Ectodermal cell (in vitro differentiated cells): ENCODE measurements at regions not wholly inside any gene's neighbourhood (a gene's known extent, or its start where the extent isn't known, plus 50 kb on each side); places are given as distances from the start of the nearest gene placed in this dataset.
"Not testable (repeated sequence)": the region's sequence is repeated elsewhere in the genome, so short reads cannot be mapped to it uniquely, and the experiment has no call there.

Source experiments
- H3K27ac ChIP-seq: 2 replicates; pipeline ENCODE4 v1.7.0; 2013; ENCODE audit warnings: mild to moderate bottlenecking, low read depth, low read length; ENCODE audit not compliant: insufficient read depth, poor library complexity, severe bottlenecking
- H3K27me3 ChIP-seq: 2 replicates; pipeline ENCODE4 v1.7.0; 2013; ENCODE audit warnings: mild to moderate bottlenecking, low read length; ENCODE audit not compliant: insufficient read depth, control insufficient read depth, poor library complexity, severe bottlenecking
- H3K36me3 ChIP-seq: one replicate; pipeline ENCODE4 v1.7.0; 2013; ENCODE audit warnings: low read length; ENCODE audit not compliant: control insufficient read depth, insufficient read depth
- H3K4me1 ChIP-seq: one replicate; pipeline ENCODE4 v1.7.0; 2013; ENCODE audit warnings: low read length; ENCODE audit not compliant: control insufficient read depth, insufficient read depth
- H3K4me3 ChIP-seq: 2 replicates; pipeline ENCODE4 v1.7.0; 2013; ENCODE audit warnings: low read depth, low read length, control low read depth; ENCODE audit not compliant: insufficient read depth
- H3K9me3 ChIP-seq: 2 replicates; pipeline ENCODE4 v1.7.0; 2013; ENCODE audit warnings: mild to moderate bottlenecking, low read length, moderate library complexity; ENCODE audit not compliant: control insufficient read depth
- WGBS, 2 experiments: methylation state at CpG; one replicate each; pipeline ENCODE4 v1.1.7; 2013; ENCODE audit warnings: missing lambda C conversion rate in 2 of 2; 5-methylcytosine and 5-hydroxymethylcytosine counted together

DNA sequence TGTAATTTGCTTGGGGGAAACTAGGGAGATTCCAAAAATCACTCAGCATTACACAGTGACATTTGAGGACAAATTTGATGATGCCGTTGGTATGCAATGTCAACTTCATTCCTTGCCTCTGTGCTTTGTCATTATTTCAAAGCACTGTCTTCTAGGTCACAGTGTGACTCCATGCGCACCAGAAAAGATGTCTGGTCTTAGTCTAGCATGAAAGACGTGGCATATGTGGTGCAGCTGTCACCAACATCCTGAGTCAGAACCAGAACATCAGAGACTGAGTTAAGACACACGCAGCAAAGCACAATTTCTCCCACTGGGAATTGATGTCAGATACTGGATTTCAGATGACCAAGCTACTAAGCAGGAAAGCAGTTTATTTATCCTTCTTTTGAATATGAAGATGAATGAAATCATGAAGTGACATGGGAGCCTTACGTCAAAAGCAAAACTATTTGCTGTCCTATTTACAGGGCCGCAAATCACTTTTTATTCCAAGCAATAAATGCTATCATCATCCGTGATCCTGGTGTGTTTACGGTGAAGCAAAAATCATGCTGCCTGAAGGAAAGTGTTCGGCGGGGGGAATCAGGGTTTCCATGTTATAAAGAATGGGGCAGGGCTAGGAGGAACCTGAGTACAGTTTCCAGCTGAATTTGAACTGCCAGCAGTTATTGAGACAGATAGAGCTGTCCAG is 356.1 kb downstream of the ANAPC1 start:
- H3K9me3 ChIP-seq, H3K36me3 ChIP-seq, H3K4me1 ChIP-seq, H3K27ac ChIP-seq, H3K27me3 ChIP-seq, H3K4me3 ChIP-seq: not testable (repeated sequence)
- WGBS, 2 experiments: 95 to 98% methylated on average over 6 of the region's 10 CpGs

DNA sequence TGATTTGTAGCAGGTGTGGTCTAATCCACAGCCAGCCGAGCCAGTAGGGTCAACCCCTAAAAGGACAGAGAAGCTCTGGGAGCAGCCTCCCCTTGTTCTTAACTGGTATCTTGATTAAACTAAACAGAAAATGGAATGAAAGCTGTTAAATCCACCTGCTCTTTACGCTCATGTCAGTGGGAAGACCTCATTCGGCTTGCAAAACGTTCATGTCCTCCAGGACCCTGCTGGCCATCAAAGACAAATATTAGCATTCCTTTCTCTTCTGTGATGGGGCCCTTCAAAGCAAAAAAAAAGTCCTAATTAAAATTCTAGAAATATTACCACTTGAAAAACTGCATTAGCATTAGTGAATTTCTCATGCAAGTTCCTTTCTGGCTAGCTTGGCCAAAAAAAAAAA is 355.0 kb downstream of the ANAPC1 start:
- not testable (repeated sequence) for H3K4me1 ChIP-seq, H3K9me3 ChIP-seq, H3K27ac ChIP-seq, H3K4me3 ChIP-seq, H3K27me3 ChIP-seq, H3K36me3 ChIP-seq
- WGBS, 2 experiments: 57 to 71% methylated on average over 3 of the region's 4 CpGs

DNA sequence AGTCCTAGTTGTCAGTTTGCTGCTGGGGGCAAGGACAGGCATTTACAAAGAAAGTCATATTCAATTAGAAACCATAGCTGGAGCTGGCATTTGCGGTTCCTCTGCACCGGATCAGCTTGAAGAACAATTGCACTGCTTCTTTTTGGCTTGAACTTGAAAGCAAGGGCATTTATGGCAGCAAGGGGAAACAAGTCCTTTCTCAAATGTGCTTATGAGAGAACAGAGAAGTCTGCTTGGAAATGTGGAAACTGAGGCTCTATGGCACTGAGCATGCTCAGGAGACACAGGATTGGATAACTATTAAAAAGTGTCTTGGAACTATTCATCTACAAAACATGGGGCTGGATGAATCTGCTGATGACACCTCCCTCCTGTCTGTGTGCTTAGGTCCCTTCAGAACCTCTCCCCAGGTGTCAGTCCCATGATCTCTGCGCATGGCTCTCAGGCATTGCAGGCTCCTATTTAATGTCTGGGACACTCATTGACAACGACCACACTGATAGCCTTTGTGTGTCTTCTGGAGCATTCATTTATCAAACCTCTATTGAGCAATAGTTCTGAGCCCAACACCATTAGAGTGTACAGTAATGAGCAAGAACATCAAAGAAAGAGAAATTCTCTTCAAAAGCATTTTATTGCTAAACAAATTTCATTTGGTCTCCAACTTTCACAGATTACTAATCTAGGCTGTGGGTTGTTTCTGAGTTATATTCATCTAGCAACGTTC is 353.6 kb downstream of the ANAPC1 start:
- H3K4me1 ChIP-seq, H3K36me3 ChIP-seq, H3K9me3 ChIP-seq, H3K27me3 ChIP-seq, H3K4me3 ChIP-seq, H3K27ac ChIP-seq: not testable (repeated sequence)
- WGBS, 2 experiments: 95 to 96% methylated on average over 4 of the region's 5 CpGs

DNA sequence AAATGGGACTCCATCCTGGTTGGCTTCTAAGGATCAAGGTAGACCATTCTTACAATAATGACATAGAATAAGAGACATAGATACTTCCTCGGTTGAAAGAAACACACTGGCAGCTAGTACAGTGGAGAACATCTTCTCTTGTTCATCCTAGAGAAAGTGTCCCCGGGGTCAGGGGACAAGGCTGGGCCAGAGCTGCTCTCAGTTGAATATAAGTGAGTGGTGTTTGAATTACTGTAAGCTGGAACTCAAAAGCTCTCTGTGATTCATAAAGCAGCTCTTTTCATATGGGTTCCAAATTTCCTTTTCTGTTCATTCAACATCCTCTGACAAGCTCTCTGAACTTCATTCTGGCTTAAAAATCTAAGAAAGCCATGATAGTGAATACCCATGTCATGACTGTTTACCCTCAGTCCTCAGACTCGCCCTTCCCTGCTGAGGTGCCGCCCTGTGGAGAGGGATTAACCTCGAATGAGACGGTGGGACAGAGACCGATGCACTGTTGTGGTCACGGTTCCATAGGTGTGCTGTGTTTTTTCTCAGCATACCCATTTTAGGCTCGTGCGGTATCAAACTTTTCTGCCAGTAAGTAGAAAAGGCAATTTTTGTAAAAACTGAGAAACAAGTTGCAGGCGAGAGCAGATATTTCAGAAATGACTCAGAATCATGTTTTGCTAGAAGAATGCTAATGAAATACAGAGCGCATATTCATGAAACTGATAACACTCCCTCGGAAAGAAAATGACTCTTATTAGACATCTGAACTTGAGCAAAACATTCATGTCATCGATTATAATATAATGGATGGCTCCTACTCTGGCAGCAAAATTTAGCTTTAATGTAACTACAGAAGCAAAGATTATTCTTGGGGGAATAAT is 351.1 kb downstream of the ANAPC1 start:
- H3K9me3 ChIP-seq: not testable (repeated sequence)
- WGBS, 2 experiments: 86 to 100% methylated on average over 2 of the region's 14 CpGs

DNA sequence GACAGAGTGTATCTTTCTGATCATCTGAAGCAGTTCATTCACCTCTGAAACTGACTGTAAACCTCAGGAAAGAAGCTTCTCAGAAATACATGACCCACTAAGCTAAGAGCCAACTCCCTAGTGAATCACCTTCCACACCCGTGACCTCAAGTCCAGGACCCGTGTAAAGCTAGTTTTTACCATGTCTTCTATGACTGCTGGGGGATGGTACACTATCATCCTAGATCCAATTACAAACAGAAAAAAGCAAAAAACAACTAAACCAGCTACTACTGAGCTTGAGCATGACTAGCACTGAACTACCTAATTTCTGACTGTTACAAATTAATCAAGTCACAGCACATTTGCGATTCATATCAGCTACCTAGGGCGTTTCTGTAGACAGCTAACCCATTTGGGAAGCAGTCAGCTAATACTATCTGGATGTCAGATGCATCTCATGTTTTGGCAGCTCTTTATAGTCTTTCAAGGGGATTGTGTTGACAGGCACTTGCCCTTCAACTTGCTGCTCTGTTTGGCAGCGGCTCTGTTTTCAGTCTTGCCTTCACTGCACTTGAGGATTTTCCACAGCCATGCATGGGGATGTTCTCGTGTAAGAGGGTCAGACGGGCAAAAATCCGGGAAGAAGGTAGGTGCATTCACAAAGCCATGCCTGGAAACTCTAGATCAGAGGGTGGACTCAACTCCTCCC is 350.3 kb downstream of the ANAPC1 start:
- not testable (repeated sequence) for H3K4me3 ChIP-seq, H3K36me3 ChIP-seq, H3K27me3 ChIP-seq, H3K4me1 ChIP-seq, H3K9me3 ChIP-seq, H3K27ac ChIP-seq
- WGBS, 2 experiments: 78 to 80% methylated on average over 4 to 5 of the region's 8 CpGs

More for the DNA sequence above, 351.1 kb downstream of the ANAPC1 start:
- not testable (repeated sequence) for H3K36me3 ChIP-seq, H3K27me3 ChIP-seq, H3K4me1 ChIP-seq, H3K4me3 ChIP-seq, H3K27ac ChIP-seq

DNA sequence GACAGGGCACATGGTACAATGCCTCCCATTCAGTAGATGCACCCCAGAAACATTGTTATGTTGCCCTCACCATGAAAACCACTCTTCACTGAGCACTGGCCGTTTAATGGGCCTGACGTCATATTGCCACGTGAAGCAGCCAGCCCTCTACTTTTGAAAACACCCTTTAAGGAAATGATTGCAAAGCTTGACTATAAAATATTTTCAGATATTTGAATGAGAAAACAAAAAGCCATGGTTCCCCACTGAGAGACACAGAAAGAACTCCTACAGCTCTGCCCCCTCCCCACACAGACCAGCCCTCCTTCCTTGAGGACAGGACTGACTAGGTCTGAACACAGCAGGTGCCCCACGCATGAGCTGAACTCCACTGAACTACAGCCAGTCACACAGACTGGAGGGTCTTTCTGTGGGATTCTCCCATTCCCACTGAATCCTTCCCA is 349.1 kb downstream of the ANAPC1 start:
- Histone ChIP-seq H3K9me3 (no peaks in the 10 kb centered on the region), H3K27ac (no peak overlapping the region), H3K36me3 (no peaks in the 10 kb centered on the region), H3K27me3 (no peaks in the 10 kb centered on the region), H3K4me1 (no peaks in the 10 kb centered on the region), H3K4me3 (no peak overlapping the region)
- 16 to 38% methylated on average over 2 to 4 of the region's 4 CpGs for WGBS, 2 experiments

DNA sequence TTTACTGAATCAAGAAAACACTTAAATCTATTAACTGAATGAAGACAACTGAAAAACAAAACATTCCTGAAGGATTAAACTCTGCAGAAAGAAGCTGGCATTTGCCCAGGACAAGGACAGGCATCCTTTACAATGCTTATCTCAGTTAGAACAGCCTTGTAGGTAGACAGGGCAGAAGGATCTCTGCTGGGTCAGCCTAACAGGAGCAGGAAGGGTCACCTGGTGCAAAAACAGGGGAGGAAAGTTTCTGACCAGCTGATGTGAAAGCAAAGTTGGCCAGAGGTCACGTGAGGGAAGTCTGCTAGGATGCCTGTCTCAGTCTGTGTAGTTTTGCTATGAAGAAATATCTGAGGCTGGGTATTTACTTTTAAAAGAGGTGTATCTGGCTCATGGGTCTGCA is 348.6 kb downstream of the ANAPC1 start:
- no peak overlapping the region for H3K4me3 ChIP-seq
- no peaks in the 10 kb centered on the region for H3K9me3 ChIP-seq
- WGBS, 2 experiments: 78 to 81% methylated on average over 1 of the region's 1 CpG
- no peak overlapping the region for H3K27ac ChIP-seq
- no peaks in the 10 kb centered on the region for H3K4me1 ChIP-seq
- H3K27me3 ChIP-seq: no peaks in the 10 kb centered on the region
- no peaks in the 10 kb centered on the region for H3K36me3 ChIP-seq

DNA sequence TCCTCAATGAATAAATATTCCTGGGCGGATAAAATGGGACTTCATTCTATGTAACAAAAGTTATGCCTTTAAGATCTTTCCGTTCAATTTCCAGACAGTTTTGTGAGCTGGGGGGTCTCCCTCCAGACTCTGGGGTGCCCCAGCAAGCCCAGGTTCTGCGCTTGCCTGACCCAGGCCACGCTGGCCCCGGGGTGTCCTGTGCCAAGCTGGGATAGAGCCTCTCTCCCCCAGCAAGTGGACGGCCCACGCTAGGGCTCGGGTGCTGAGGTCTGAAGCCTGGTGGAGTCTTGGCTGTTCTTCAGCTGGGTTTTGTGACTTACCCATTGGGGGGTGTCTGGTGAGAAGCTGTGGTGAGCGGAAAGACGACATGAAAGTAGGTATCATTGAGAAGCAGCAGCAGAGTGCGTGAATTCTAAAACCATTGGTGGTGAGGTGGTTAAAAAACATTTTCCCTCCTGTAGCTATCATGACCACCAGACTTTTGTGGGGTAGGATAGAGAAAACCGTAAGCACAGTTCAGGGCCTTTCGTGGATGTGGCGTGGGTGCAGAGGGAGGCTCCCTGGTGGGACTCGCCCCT is 346.8 kb downstream of the ANAPC1 start:
- no peaks in the 10 kb centered on the region for H3K9me3 ChIP-seq
- no peaks in the 10 kb centered on the region for H3K36me3 ChIP-seq
- no peak overlapping the region for H3K4me3 ChIP-seq
- WGBS, 2 experiments: 96% methylated on average over 15 of the region's 15 CpGs
- H3K4me1 ChIP-seq: no peaks in the 10 kb centered on the region
- H3K27ac ChIP-seq: no peak overlapping the region
- no peaks in the 10 kb centered on the region for H3K27me3 ChIP-seq

DNA sequence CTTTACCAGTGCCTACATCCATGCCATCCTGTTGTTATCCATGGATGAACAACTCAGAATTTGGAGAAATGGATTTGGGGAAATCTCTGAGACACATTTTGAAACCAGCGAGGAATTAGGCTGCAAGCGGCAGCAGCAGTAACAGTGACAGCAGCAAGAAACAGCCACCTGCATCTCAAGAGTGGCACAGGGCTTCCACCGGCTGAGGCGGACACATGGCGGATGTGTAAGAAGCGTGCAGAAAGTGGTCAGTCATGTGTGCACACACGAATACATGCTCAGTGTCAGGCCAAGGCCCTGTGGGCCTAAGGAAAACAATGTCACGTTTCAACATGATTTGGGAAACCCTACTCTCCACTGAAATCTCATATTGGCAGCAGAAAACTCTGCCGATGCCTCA is 344.0 kb downstream of the ANAPC1 start:
- 92 to 100% methylated on average over 1 to 2 of the region's 9 CpGs for WGBS, 2 experiments
- H3K4me3 ChIP-seq, H3K4me1 ChIP-seq: not testable (repeated sequence)

More for the DNA sequence above, 344.0 kb downstream of the ANAPC1 start:
- H3K36me3 ChIP-seq, H3K9me3 ChIP-seq, H3K27me3 ChIP-seq, H3K27ac ChIP-seq: not testable (repeated sequence)
